Myocyte (in vitro differentiated cells): ENCODE measurements at regions not wholly inside any gene's neighbourhood (a gene's known extent, or its start where the extent isn't known, plus 50 kb on each side); places are given as distances from the start of the nearest gene placed in this dataset.

Experiments
- DNase-seq: peaks from one replicate; pipeline ENCODE4 v3.0.0-alpha.2; 2012; ENCODE audit warnings: low read depth

- DNase-seq, result no peak
Observed at GRCh38 chr22:48103126-48103875, 1340.9 kb downstream of the TBC1D22A start.

- no peak for DNase-seq
Observed at GRCh38 chr22:48102581-48102980, 1340.1 kb downstream of the TBC1D22A start.

GRCh38 chr22:48101704-48102103 is 1339.3 kb downstream of the TBC1D22A start:
- DNase-seq, result no peak

GRCh38 chr22:48100685-48101417 is 1338.4 kb downstream of the TBC1D22A start:
- no peak for DNase-seq

- DNase-seq, result no peak
Observed at GRCh38 chr22:48099671-48100070, 1337.2 kb downstream of the TBC1D22A start.

GRCh38 chr22:48099251-48099650 is 1336.8 kb downstream of the TBC1D22A start:
- DNase-seq, result no peak

GRCh38 chr22:48098921-48099245 is 1336.4 kb downstream of the TBC1D22A start:
- DNase-seq, result no peak

- no peak for DNase-seq
Observed at GRCh38 chr22:48098243-48098920, 1335.9 kb downstream of the TBC1D22A start.

GRCh38 chr22:48097723-48098122 is 1335.3 kb downstream of the TBC1D22A start:
- DNase-seq, result no peak

GRCh38 chr22:48096851-48097665 is 1334.6 kb downstream of the TBC1D22A start:
- no peak for DNase-seq

GRCh38 chr22:48096411-48096810 is 1334.0 kb downstream of the TBC1D22A start:
- no peak for DNase-seq

- DNase-seq, result no peak
Observed at GRCh38 chr22:48093981-48094380, 1331.5 kb downstream of the TBC1D22A start.

GRCh38 chr22:48092866-48093265 is 1330.4 kb downstream of the TBC1D22A start:
- DNase-seq, result no peak

- DNase-seq, result no peak
Observed at GRCh38 chr22:48091656-48092223, 1329.3 kb downstream of the TBC1D22A start.

GRCh38 chr22:48091060-48091650 is 1328.7 kb downstream of the TBC1D22A start:
- DNase-seq, result no peak

- DNase-seq, result no peak
Observed at GRCh38 chr22:48090332-48090672, 1327.9 kb downstream of the TBC1D22A start.

- DNase-seq, result no peak
Observed at GRCh38 chr22:48089601-48090331, 1327.3 kb downstream of the TBC1D22A start.

- no peak for DNase-seq
Observed at GRCh38 chr22:48088926-48089536, 1326.6 kb downstream of the TBC1D22A start.

GRCh38 chr22:48088251-48088650 is 1325.8 kb downstream of the TBC1D22A start:
- no peak for DNase-seq
